ENCODE measurements at regions not wholly inside any gene's neighbourhood (a gene's known extent, or its start where the extent isn't known, plus 50 kb on each side); places are given as distances from the start of the nearest gene placed in this dataset.

- H3K4me1 Mint-ChIP-seq: no peaks in the 10 kb centered on the region
- no peak overlapping the region for H3K27ac Mint-ChIP-seq
- no peaks in the 10 kb centered on the region for H3K36me3 Mint-ChIP-seq
- peaks cover 4% of the 10 kb centered on the region for H3K9me3 Mint-ChIP-seq
- no peak overlapping the region for H3K4me3 Mint-ChIP-seq
- no peaks in the 10 kb centered on the region for H3K27me3 Mint-ChIP-seq
Measured at GRCh38 chr7:126378642-126379041, 874.1 kb downstream of the GRM8 start.

- no peak overlapping the region for H3K27ac Mint-ChIP-seq
- H3K36me3 Mint-ChIP-seq: no peaks in the 10 kb centered on the region
- no peaks in the 10 kb centered on the region for H3K27me3 Mint-ChIP-seq
- H3K4me1 Mint-ChIP-seq: no peaks in the 10 kb centered on the region
- no peak overlapping the region for H3K4me3 Mint-ChIP-seq
- peaks cover 24% of the 10 kb centered on the region for H3K9me3 Mint-ChIP-seq
Measured at GRCh38 chr7:126370038-126370668, 882.6 kb downstream of the GRM8 start.

- no peaks in the 10 kb centered on the region for H3K27me3 Mint-ChIP-seq
Measured at GRCh38 chr7:126362746-126363145, 890.0 kb downstream of the GRM8 start.

GRCh38 chr7:126361183-126361582 is 891.6 kb downstream of the GRM8 start:
- Mint-ChIP-seq H3K4me3 (no peak overlapping the region), H3K27me3 (no peaks in the 10 kb centered on the region), H3K4me1 (no peaks in the 10 kb centered on the region), H3K9me3 (peaks cover 11% of the 10 kb centered on the region), H3K36me3 (no peaks in the 10 kb centered on the region), H3K27ac (no peak overlapping the region)

More at GRCh38 chr7:126362746-126363145, 890.0 kb downstream of the GRM8 start:
- no peaks in the 10 kb centered on the region for H3K36me3 Mint-ChIP-seq
- no peak overlapping the region for H3K27ac Mint-ChIP-seq
- peaks cover 11% of the 10 kb centered on the region for H3K9me3 Mint-ChIP-seq
- no peaks in the 10 kb centered on the region for H3K4me1 Mint-ChIP-seq
- no peak overlapping the region for H3K4me3 Mint-ChIP-seq

GRCh38 chr7:126339813-126340212 is 912.9 kb downstream of the GRM8 start:
- Mint-ChIP-seq H3K27ac (no peak overlapping the region), H3K4me3 (no peak overlapping the region), H3K4me1 (no peaks in the 10 kb centered on the region), H3K9me3 (peaks cover 5% of the 10 kb centered on the region), H3K27me3 (no peaks in the 10 kb centered on the region), H3K36me3 (no peaks in the 10 kb centered on the region)

- Mint-ChIP-seq H3K27me3 (no peaks in the 10 kb centered on the region), H3K4me1 (no peaks in the 10 kb centered on the region), H3K27ac (no peak overlapping the region), H3K9me3 (no peaks in the 10 kb centered on the region), H3K36me3 (no peaks in the 10 kb centered on the region), H3K4me3 (no peak overlapping the region)
Measured at GRCh38 chr7:126305671-126306070, 947.1 kb downstream of the GRM8 start.

- no peaks in the 10 kb centered on the region for H3K4me1 Mint-ChIP-seq
- H3K36me3 Mint-ChIP-seq: no peaks in the 10 kb centered on the region
- no peaks in the 10 kb centered on the region for H3K9me3 Mint-ChIP-seq
- no peaks in the 10 kb centered on the region for H3K27me3 Mint-ChIP-seq
- H3K27ac Mint-ChIP-seq: no peak overlapping the region
- H3K4me3 Mint-ChIP-seq: no peak overlapping the region
Measured at GRCh38 chr7:126303926-126304325, 948.8 kb downstream of the GRM8 start.

GRCh38 chr7:126302639-126303038 is 950.1 kb downstream of the GRM8 start:
- no peak overlapping the region for H3K27ac Mint-ChIP-seq
- no peaks in the 10 kb centered on the region for H3K36me3 Mint-ChIP-seq
- H3K27me3 Mint-ChIP-seq: no peaks in the 10 kb centered on the region
- no peaks in the 10 kb centered on the region for H3K9me3 Mint-ChIP-seq
- H3K4me3 Mint-ChIP-seq: no peak overlapping the region
- no peaks in the 10 kb centered on the region for H3K4me1 Mint-ChIP-seq

- Mint-ChIP-seq H3K27ac (no peak overlapping the region), H3K27me3 (no peaks in the 10 kb centered on the region), H3K9me3 (peaks cover 10% of the 10 kb centered on the region), H3K4me1 (no peaks in the 10 kb centered on the region), H3K4me3 (no peak overlapping the region), H3K36me3 (no peaks in the 10 kb centered on the region)
Measured at GRCh38 chr7:126286317-126286716, 966.4 kb downstream of the GRM8 start.

- no peaks in the 10 kb centered on the region for H3K9me3 Mint-ChIP-seq
- H3K4me1 Mint-ChIP-seq: no peaks in the 10 kb centered on the region
- no peaks in the 10 kb centered on the region for H3K27me3 Mint-ChIP-seq
- H3K36me3 Mint-ChIP-seq: no peaks in the 10 kb centered on the region
- no peak overlapping the region for H3K4me3 Mint-ChIP-seq
- no peak overlapping the region for H3K27ac Mint-ChIP-seq
Measured at GRCh38 chr7:126236261-126236660, 1016.5 kb downstream of the GRM8 start.

- Mint-ChIP-seq H3K27me3 (no peaks in the 10 kb centered on the region), H3K4me1 (no peaks in the 10 kb centered on the region), H3K9me3 (no peaks in the 10 kb centered on the region), H3K4me3 (no peak overlapping the region), H3K27ac (no peak overlapping the region), H3K36me3 (no peaks in the 10 kb centered on the region)
Measured at GRCh38 chr7:126228356-126229061, 1024.2 kb downstream of the GRM8 start.

GRCh38 chr7:126227643-126228042 is 1025.1 kb downstream of the GRM8 start:
- Mint-ChIP-seq H3K4me3 (no peak overlapping the region), H3K4me1 (no peaks in the 10 kb centered on the region), H3K9me3 (no peaks in the 10 kb centered on the region), H3K27ac (no peak overlapping the region), H3K27me3 (no peaks in the 10 kb centered on the region), H3K36me3 (no peaks in the 10 kb centered on the region)

- H3K4me1 Mint-ChIP-seq: no peaks in the 10 kb centered on the region
Measured at GRCh38 chr7:126227055-126227454, 1025.7 kb downstream of the GRM8 start.

GRCh38 chr7:126223729-126224128 is 1029.0 kb downstream of the GRM8 start:
- Mint-ChIP-seq H3K27me3 (no peaks in the 10 kb centered on the region), H3K9me3 (no peaks in the 10 kb centered on the region), H3K36me3 (no peaks in the 10 kb centered on the region), H3K4me1 (no peaks in the 10 kb centered on the region), H3K4me3 (no peak overlapping the region), H3K27ac (no peak overlapping the region)

More at GRCh38 chr7:126227055-126227454, 1025.7 kb downstream of the GRM8 start:
- Mint-ChIP-seq H3K27ac (no peak overlapping the region), H3K9me3 (no peaks in the 10 kb centered on the region), H3K4me3 (no peak overlapping the region), H3K36me3 (no peaks in the 10 kb centered on the region), H3K27me3 (no peaks in the 10 kb centered on the region)

GRCh38 chr7:126222782-126223181 is 1030.0 kb downstream of the GRM8 start:
- Mint-ChIP-seq H3K4me1 (no peaks in the 10 kb centered on the region), H3K27ac (no peak overlapping the region), H3K36me3 (no peaks in the 10 kb centered on the region), H3K9me3 (no peaks in the 10 kb centered on the region), H3K27me3 (no peaks in the 10 kb centered on the region), H3K4me3 (no peak overlapping the region)

- no peaks in the 10 kb centered on the region for H3K27me3 Mint-ChIP-seq
- H3K36me3 Mint-ChIP-seq: no peaks in the 10 kb centered on the region
- no peaks in the 10 kb centered on the region for H3K4me1 Mint-ChIP-seq
- H3K9me3 Mint-ChIP-seq: peaks cover 5% of the 10 kb centered on the region
- H3K4me3 Mint-ChIP-seq: no peak overlapping the region
- no peak overlapping the region for H3K27ac Mint-ChIP-seq
Measured at GRCh38 chr7:126215785-126216184, 1037.0 kb downstream of the GRM8 start.
